Astrocyte of the cerebellum (primary cell): ENCODE measurements at regions not wholly inside any gene's neighbourhood (a gene's known extent, or its start where the extent isn't known, plus 50 kb on each side); places are given as distances from the start of the nearest gene placed in this dataset.
"Not testable (repeated sequence)": the region's sequence is repeated elsewhere in the genome, so short reads cannot be mapped to it uniquely, and the experiment has no call there.

Experiments used
- DNase-seq: peaks from one replicate; pipeline ENCODE4 v3.0.0-alpha.2; 2011; ENCODE audit warnings: low read depth
- H3K4me3 ChIP-seq: 2 replicates; pipeline ENCODE4 v1.5.1; 2011; ENCODE audit warnings: mild to moderate bottlenecking, low read depth, low read length, moderate library complexity
- CTCF ChIP-seq: IDR thresholded peaks from 2 replicates; pipeline ENCODE4 v1.5.1; 2012; ENCODE audit warnings: low read length, low read depth, moderate library complexity, mild to moderate bottlenecking; ENCODE audit errors: missing control alignments
- in situ Hi-C: cut with HindIII; loops from 2 replicates; pipeline ENCODE4 v1.10.0; 2017; ENCODE audit warnings: low sequenced_read_pairs

- in situ Hi-C loops: no loop called here
Observed at GRCh38 chr2:22153931-22154613, 1030.3 kb downstream of the TDRD15 start.

GRCh38 chr2:22156661-22157060 is 1032.9 kb downstream of the TDRD15 start:
- H3K4me3 ChIP-seq, in situ Hi-C loops, DNase-seq: not testable (repeated sequence)

More at GRCh38 chr2:22153931-22154613, 1030.3 kb downstream of the TDRD15 start:
- no peak for TF ChIP-seq CTCF
- no peak overlapping the region for H3K4me3 ChIP-seq
- DNase-seq: no peak

- no peak overlapping the region for H3K4me3 ChIP-seq
- TF ChIP-seq CTCF: no peak
- in situ Hi-C loops: no loop called here
- DNase-seq: no peak
Observed at GRCh38 chr2:22167256-22167655, 1043.5 kb downstream of the TDRD15 start.

- in situ Hi-C loops: no loop called here
- no peak for TF ChIP-seq CTCF
- no peak for DNase-seq
- H3K4me3 ChIP-seq: no peak overlapping the region
Observed at GRCh38 chr2:22175003-22175402, 1051.2 kb downstream of the TDRD15 start.

- no peak for DNase-seq
- no peak for TF ChIP-seq CTCF
- in situ Hi-C loops: no loop called here
- no peak overlapping the region for H3K4me3 ChIP-seq
Observed at GRCh38 chr2:22185251-22185650, 1061.5 kb downstream of the TDRD15 start.

- in situ Hi-C loops, DNase-seq, H3K4me3 ChIP-seq: not testable (repeated sequence)
Observed at GRCh38 chr2:22186261-22186828, 1062.6 kb downstream of the TDRD15 start.

- no peak for TF ChIP-seq CTCF
- no peak overlapping the region for H3K4me3 ChIP-seq
- DNase-seq: no peak
- in situ Hi-C loops: no loop called here
Observed at GRCh38 chr2:22189893-22190480, 1066.2 kb downstream of the TDRD15 start.
